Keratinocyte (primary cell): ENCODE measurements at regions not wholly inside any gene's neighbourhood (a gene's known extent, or its start where the extent isn't known, plus 50 kb on each side); places are given as distances from the start of the nearest gene placed in this dataset.

Experiments used
- CTCF ChIP-seq, 3 experiments: IDR thresholded peaks in 1 of 3; conservative IDR thresholded peaks in 1 of 3; optimal IDR thresholded peaks in 1 of 3; 2 replicates in 2 of 3; 3 replicates in 1 of 3; pipeline versions ENCODE3 to v1.5.1; 2011; ENCODE audit warnings: low read length in 3 of 3, mild to moderate bottlenecking in 3 of 3, moderate library complexity in 2 of 3, control low read depth in 1 of 3, inconsistent platforms in 1 of 3; ENCODE audit not compliant: insufficient read depth in 2 of 3; ENCODE audit errors: extremely low read depth in 1 of 3
- EZH2 ChIP-seq: IDR thresholded peaks from one replicate; pipeline ENCODE4 v1.6.1; 2012; ENCODE audit warnings: inconsistent platforms, mild to moderate bottlenecking, low read length, moderate library complexity

GRCh38 chr2:66846887-66847286, 412.0 kb downstream of the MEIS1 start:
- no peak for TF ChIP-seq CTCF (optimal IDR thresholded peaks at IDR 0.05 in 1 of 3, IDR thresholded peaks at IDR 0.05 in 1 of 3, conservative IDR thresholded peaks at IDR 0.05 in 1 of 3; ENCODE audit: extremely low read depth in 1 of 3, insufficient read depth in 2 of 3, low read length in 3 of 3)
- no peak for TF ChIP-seq EZH2
